ENCODE measurements at regions not wholly inside any gene's neighbourhood (a gene's known extent, or its start where the extent isn't known, plus 50 kb on each side); places are given as distances from the start of the nearest gene placed in this dataset.

DNA sequence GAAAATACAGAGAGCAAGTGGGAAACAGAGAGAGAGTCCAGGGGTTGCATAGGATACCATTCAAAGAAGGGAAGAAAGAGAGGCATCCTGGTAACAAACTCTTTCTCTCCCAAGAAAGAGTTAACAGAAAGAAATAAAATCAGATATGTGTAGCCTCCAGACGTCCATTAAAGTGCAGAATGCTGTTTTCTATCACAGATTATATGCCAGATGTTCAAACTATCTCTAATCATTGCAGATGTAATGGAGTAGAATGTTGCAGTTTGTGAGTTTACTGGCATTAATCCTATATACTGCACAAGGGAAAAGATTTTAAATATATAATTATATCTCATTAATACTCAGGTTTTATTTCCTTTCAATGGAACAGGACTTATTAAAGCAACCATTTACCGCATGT is 369.4 kb downstream of the ZNF536 start:
- H4K20me1 ChIP-seq (ENCODE audit: low read depth), result no peaks in the 10 kb centered on the region
- H3K4me3 Mint-ChIP-seq, result no peak overlapping the region
- no peaks in the 10 kb centered on the region for H3K27me3 Mint-ChIP-seq (ENCODE audit: insufficient read depth, low read depth)
- no peaks in the 10 kb centered on the region for H3K9me3 Mint-ChIP-seq
- TF ChIP-seq, protein P1, sequence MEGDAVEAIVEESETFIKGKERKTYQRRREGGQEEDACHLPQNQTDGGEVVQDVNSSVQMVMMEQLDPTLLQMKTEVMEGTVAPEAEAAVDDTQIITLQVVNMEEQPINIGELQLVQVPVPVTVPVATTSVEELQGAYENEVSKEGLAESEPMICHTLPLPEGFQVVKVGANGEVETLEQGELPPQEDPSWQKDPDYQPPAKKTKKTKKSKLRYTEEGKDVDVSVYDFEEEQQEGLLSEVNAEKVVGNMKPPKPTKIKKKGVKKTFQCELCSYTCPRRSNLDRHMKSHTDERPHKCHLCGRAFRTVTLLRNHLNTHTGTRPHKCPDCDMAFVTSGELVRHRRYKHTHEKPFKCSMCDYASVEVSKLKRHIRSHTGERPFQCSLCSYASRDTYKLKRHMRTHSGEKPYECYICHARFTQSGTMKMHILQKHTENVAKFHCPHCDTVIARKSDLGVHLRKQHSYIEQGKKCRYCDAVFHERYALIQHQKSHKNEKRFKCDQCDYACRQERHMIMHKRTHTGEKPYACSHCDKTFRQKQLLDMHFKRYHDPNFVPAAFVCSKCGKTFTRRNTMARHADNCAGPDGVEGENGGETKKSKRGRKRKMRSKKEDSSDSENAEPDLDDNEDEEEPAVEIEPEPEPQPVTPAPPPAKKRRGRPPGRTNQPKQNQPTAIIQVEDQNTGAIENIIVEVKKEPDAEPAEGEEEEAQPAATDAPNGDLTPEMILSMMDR (IDR thresholded peaks at IDR 0.05), result no peak
- TF ChIP-seq EZH2phosphoT487 (IDR thresholded peaks at IDR 0.05), result no peak
- no peak for TF ChIP-seq EZH2 (IDR thresholded peaks at IDR 0.05)
- H3K27ac ChIP-seq, result no peak overlapping the region
- no peaks in the 10 kb centered on the region for H3F3A ChIP-seq (ENCODE audit: low read depth)
- H3K36me3 ChIP-seq, result no peaks in the 10 kb centered on the region
- H3K4me2 ChIP-seq, result no peak overlapping the region
- H3K9me3 ChIP-seq (ENCODE audit: low read depth), result no peaks in the 10 kb centered on the region
- no peak overlapping the region for H3K4me3 ChIP-seq
- no peaks in the 10 kb centered on the region for H3K4me1 Mint-ChIP-seq
- no peaks in the 10 kb centered on the region for H3K36me3 Mint-ChIP-seq
- no peak overlapping the region for H2AFZ ChIP-seq (replicated peaks)
- no peak for DNase-seq (ENCODE audit: low spot score)
- H3K4me1 ChIP-seq, result no peaks in the 10 kb centered on the region
- H3K9ac ChIP-seq, result no peak overlapping the region
- no peak overlapping the region for H3K27ac Mint-ChIP-seq
- H3K79me2 ChIP-seq (ENCODE audit: low read depth), result no peaks in the 10 kb centered on the region
- H3K27me3 ChIP-seq, result no peaks in the 10 kb centered on the region

DNA sequence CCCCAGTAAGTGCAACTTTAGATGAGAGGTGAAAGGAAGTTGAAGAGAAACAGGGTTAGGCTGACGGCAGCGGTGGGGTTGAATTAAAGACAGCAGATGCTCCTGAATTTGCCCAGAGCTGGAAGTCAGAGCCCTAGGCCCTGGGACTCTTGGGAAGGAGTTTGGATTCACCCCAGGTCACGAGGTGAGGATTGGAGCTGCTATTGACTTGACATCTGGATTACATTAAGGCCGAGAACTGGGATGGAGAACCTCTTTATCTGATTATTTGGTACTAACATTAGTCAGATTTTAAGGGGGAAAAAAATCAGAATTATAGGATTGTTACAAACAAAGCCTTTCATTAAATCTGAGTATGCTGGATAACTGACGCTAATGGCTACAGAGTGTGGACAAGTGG is 367.2 kb downstream of the ZNF536 start:
- Histone ChIP-seq H3K79me2 (ENCODE audit: low read depth) (no peaks in the 10 kb centered on the region), H3K4me2 (no peak overlapping the region), H3K27ac (no peak overlapping the region), H3K27me3 (no peaks in the 10 kb centered on the region), H2AFZ (replicated peaks) (no peak overlapping the region), H3K9ac (no peak overlapping the region), H3K36me3 (no peaks in the 10 kb centered on the region), H4K20me1 (ENCODE audit: low read depth) (no peaks in the 10 kb centered on the region), H3K9me3 (ENCODE audit: low read depth) (no peaks in the 10 kb centered on the region), H3K4me1 (peaks cover 5% of the 10 kb centered on the region), H3F3A (ENCODE audit: low read depth) (no peaks in the 10 kb centered on the region), H3K4me3 (no peak overlapping the region)
- Mint-ChIP-seq H3K9me3 (no peaks in the 10 kb centered on the region), H3K27ac (no peak overlapping the region), H3K36me3 (no peaks in the 10 kb centered on the region), H3K27me3 (ENCODE audit: insufficient read depth, low read depth) (no peaks in the 10 kb centered on the region), H3K4me3 (no peak overlapping the region), H3K4me1 (peaks cover 4% of the 10 kb centered on the region)
- DNase-seq (ENCODE audit: low spot score), result no peak
- TF ChIP-seq, protein P1 (IDR thresholded peaks at IDR 0.05), result no peak
- TF ChIP-seq EZH2phosphoT487 (IDR thresholded peaks at IDR 0.05) (no peak), EZH2 (IDR thresholded peaks at IDR 0.05) (no peak)

DNA sequence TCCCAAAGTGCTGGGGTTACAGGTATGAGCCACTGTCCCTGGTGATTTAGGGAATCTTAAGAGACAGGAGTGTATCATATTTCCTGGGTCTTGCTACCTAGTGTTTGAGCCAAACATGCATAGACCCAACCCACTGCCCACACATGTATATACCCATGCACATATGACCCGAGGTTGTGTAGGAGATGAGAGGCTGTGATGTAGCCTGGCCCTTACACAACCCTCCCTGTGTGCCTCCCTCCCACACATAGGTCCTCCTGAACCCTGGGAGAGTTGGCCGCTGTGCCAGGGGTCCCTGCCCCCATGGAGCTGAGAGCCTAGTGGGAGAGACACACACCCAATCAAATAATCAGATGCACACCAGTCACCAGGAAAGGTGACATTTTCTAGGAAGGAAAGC is 365.9 kb downstream of the ZNF536 start:
- no peak for TF ChIP-seq EZH2 (IDR thresholded peaks at IDR 0.05)
- TF ChIP-seq, protein P1 (IDR thresholded peaks at IDR 0.05), result no peak
- no peak for TF ChIP-seq EZH2phosphoT487 (IDR thresholded peaks at IDR 0.05)
- Histone ChIP-seq H3K4me3 (no peak overlapping the region), H3K9me3 (ENCODE audit: low read depth) (no peaks in the 10 kb centered on the region), H2AFZ (replicated peaks) (no peak overlapping the region), H3K27ac (no peak overlapping the region), H3K36me3 (no peaks in the 10 kb centered on the region), H3K4me2 (no peak overlapping the region), H4K20me1 (ENCODE audit: low read depth) (no peaks in the 10 kb centered on the region), H3K4me1 (peaks cover 15% of the 10 kb centered on the region), H3K9ac (no peak overlapping the region), H3K27me3 (no peaks in the 10 kb centered on the region), H3F3A (ENCODE audit: low read depth) (no peaks in the 10 kb centered on the region), H3K79me2 (ENCODE audit: low read depth) (no peaks in the 10 kb centered on the region)
- no peak for DNase-seq (ENCODE audit: low spot score)
- Mint-ChIP-seq H3K4me3 (no peak overlapping the region), H3K27me3 (ENCODE audit: insufficient read depth, low read depth) (no peaks in the 10 kb centered on the region), H3K9me3 (no peaks in the 10 kb centered on the region), H3K36me3 (no peaks in the 10 kb centered on the region), H3K27ac (no peak overlapping the region), H3K4me1 (peaks cover 10% of the 10 kb centered on the region)

Measured in neural progenitor cell (in vitro differentiated cells).